ENCODE measurements at regions not wholly inside any gene's neighbourhood (a gene's known extent, or its start where the extent isn't known, plus 50 kb on each side); places are given as distances from the start of the nearest gene placed in this dataset.
"Not testable (repeated sequence)": the region's sequence is repeated elsewhere in the genome, so short reads cannot be mapped to it uniquely, and the experiment has no call there.

GRCh38 chr20:19835533-19836222 lies 77.6 kb downstream of the RIN2 start:
- no peak for DNase-seq

GRCh38 chr20:19838468-19838867 lies 80.4 kb downstream of the RIN2 start:
- DNase-seq: no peak

- DNase-seq: no peak
These were observed 81.0 kb downstream of the RIN2 start for GRCh38 chr20:19839053-19839452.

GRCh38 chr20:19840111-19840710 lies 82.2 kb downstream of the RIN2 start:
- DNase-seq: no peak

GRCh38 chr20:19841740-19842139 lies 83.7 kb downstream of the RIN2 start:
- no peak for DNase-seq

- not testable (repeated sequence) for DNase-seq
These were observed 86.8 kb downstream of the RIN2 start for GRCh38 chr20:19844850-19845249.

GRCh38 chr20:19847383-19847782 lies 89.3 kb downstream of the RIN2 start:
- DNase-seq: no peak

- no peak for DNase-seq
These were observed 91.5 kb downstream of the RIN2 start for GRCh38 chr20:19849341-19850197.

- peak; percentile 57 for DNase-seq
These were observed 92.1 kb downstream of the RIN2 start for GRCh38 chr20:19850198-19850533.

GRCh38 chr20:19851861-19852260 lies 93.8 kb downstream of the RIN2 start:
- peak; percentile 49 for DNase-seq

- no peak for DNase-seq
These were observed 97.4 kb downstream of the RIN2 start for GRCh38 chr20:19855416-19855815.

GRCh38 chr20:19858466-19859371 lies 100.7 kb downstream of the RIN2 start:
- no peak for DNase-seq

GRCh38 chr20:19859444-19859843 lies 101.4 kb downstream of the RIN2 start:
- DNase-seq: no peak

- DNase-seq: no peak
These were observed 102.7 kb downstream of the RIN2 start for GRCh38 chr20:19860737-19861136.

- no peak for DNase-seq
These were observed 103.2 kb downstream of the RIN2 start for GRCh38 chr20:19861147-19861759.

GRCh38 chr20:19864130-19864529 lies 106.1 kb downstream of the RIN2 start:
- DNase-seq: no peak

- DNase-seq: no peak
These were observed 108.0 kb downstream of the RIN2 start for GRCh38 chr20:19866070-19866469.

- no peak for DNase-seq
These were observed 109.0 kb downstream of the RIN2 start for GRCh38 chr20:19867074-19867473.

GRCh38 chr20:19867940-19868371 lies 109.9 kb downstream of the RIN2 start:
- DNase-seq: no peak

- no peak for DNase-seq
These were observed 110.4 kb downstream of the RIN2 start for GRCh38 chr20:19868441-19868840.

GRCh38 chr20:19872001-19872400 lies 113.9 kb downstream of the RIN2 start:
- no peak for DNase-seq

- DNase-seq: no peak
These were observed 116.1 kb downstream of the RIN2 start for GRCh38 chr20:19874040-19874727.

Measured in NCI-H2171 treated with DMSO at 0.1 percent for 48 hours (cell line).